B cell (primary cell): ENCODE measurements at regions not wholly inside any gene's neighbourhood (a gene's known extent, or its start where the extent isn't known, plus 50 kb on each side); places are given as distances from the start of the nearest gene placed in this dataset.

Experiments
- ATAC-seq: fragments of 200-7000 bp; cut with Tn5 transposase; one replicate; pipeline ENCODE4 v1.10.0; 2021; ENCODE audit warnings: low read depth, mild to moderate bottlenecking, moderate number of reproducible peaks, moderate library complexity
- CTCF ChIA-PET: fragments of 350-600 bp; sonication (Branson Sonifier 250); formaldehyde crosslinking; loops from one replicate; lab custom pipeline; 2021; ENCODE audit warnings: antibody characterized with exemption, inconsistent platforms; lab: Charles Lee
- POLR2A ChIA-PET: fragments of 350-600 bp; sonication (Branson Sonifier 250); formaldehyde crosslinking; loops from one replicate; lab custom pipeline; 2021; ENCODE audit warnings: antibody characterized with exemption; lab: Charles Lee
- DNase-seq: peaks from one replicate; pipeline ENCODE4 v3.0.0; 2013
- H2AFZ ChIP-seq: 2 replicates; pipeline ENCODE4 v1.6.1; 2012; ENCODE audit warnings: mild to moderate bottlenecking, low read depth, low read length; ENCODE audit not compliant: insufficient read depth, poor library complexity, severe bottlenecking
- H3K27ac ChIP-seq, 2 donors: 1 replicate in 1 of 2; 2 replicates in 1 of 2; pipeline ENCODE4 v1.5.1; 2012 to 2013; ENCODE audit warnings: low read length in 2 of 2, mild to moderate bottlenecking in 2 of 2, moderate library complexity in 1 of 2
- H3K27me3 ChIP-seq, 4 experiments: fragments of 200-600 bp in 1 of 4; sonication (generic) in 1 of 4; replicated peaks in 1 of 4; 1 replicate in 2 of 4; 2 replicates in 2 of 4; pipeline versions ENCODE4 v1.6.1 to v1.7.0; 2013 to 2016; ENCODE audit warnings: low read length in 3 of 4, mild to moderate bottlenecking in 2 of 4, mixed read lengths in 1 of 4, moderate library complexity in 1 of 4; ENCODE audit not compliant: insufficient read depth in 4 of 4, control insufficient read depth in 3 of 4; ENCODE audit errors: control extremely low read depth in 1 of 4
- H3K36me3 ChIP-seq, 2 experiments: replicated peaks in 1 of 2; 1 replicate in 1 of 2; 2 replicates in 1 of 2; pipeline versions ENCODE4 v1.6.1 to v1.7.1; 2013; ENCODE audit warnings: low read length in 1 of 2; ENCODE audit not compliant: insufficient read depth in 2 of 2, control insufficient read depth in 1 of 2; ENCODE audit errors: control extremely low read depth in 1 of 2, extremely low read depth in 1 of 2
- H3K4me1 ChIP-seq, 2 donors: fragments of 200-600 bp in 1 of 2; sonication (generic) in 1 of 2; 1 replicate in 1 of 2; 2 replicates in 1 of 2; pipeline versions ENCODE4 v1.5.1 to v1.6.1; 2013 to 2017; ENCODE audit warnings: low read length in 2 of 2; ENCODE audit not compliant: control insufficient read depth in 2 of 2, insufficient read depth in 2 of 2
- H3K4me2 ChIP-seq: replicated peaks from 2 replicates; pipeline ENCODE3; 2012; ENCODE audit warnings: mild to moderate bottlenecking, low read depth, low read length; ENCODE audit not compliant: poor library complexity, severe bottlenecking
- H3K4me3 ChIP-seq, 5 experiments: fragments of 200-600 bp in 1 of 5; sonication (generic) in 1 of 5; 1 replicate in 3 of 5; 2 replicates in 2 of 5; pipeline versions ENCODE4 v1.5.1 to v1.7.0; 2011 to 2016; ENCODE audit warnings: low read length in 4 of 5, mild to moderate bottlenecking in 4 of 5, low read depth in 2 of 5, control low read depth in 1 of 5, moderate library complexity in 1 of 5; ENCODE audit not compliant: insufficient read depth in 1 of 5; ENCODE audit errors: control extremely low read depth in 1 of 5, extremely low read depth in 1 of 5
- H3K79me2 ChIP-seq: fragments of 200-600 bp; sonication (generic); one replicate; pipeline ENCODE4 v1.6.0; 2016; ENCODE audit warnings: low read length; ENCODE audit not compliant: control insufficient read depth, insufficient read depth
- H3K9ac ChIP-seq: fragments of 200-600 bp; sonication (generic); 2 replicates; pipeline ENCODE4 v1.6.1; 2017; ENCODE audit warnings: mild to moderate bottlenecking, low read length, moderate library complexity
- H3K9me3 ChIP-seq, 3 donors: one replicate each; pipeline versions ENCODE4 v1.6.1 to v1.7.1; 2013; ENCODE audit warnings: low read length in 2 of 3; ENCODE audit not compliant: control insufficient read depth in 2 of 3, insufficient read depth in 1 of 3; ENCODE audit errors: control extremely low read depth in 1 of 3
- H4K20me1 ChIP-seq: 2 replicates; pipeline ENCODE4 v1.6.0; 2012; ENCODE audit warnings: mild to moderate bottlenecking, low read length; ENCODE audit not compliant: insufficient read depth, control insufficient read depth, poor library complexity, severe bottlenecking
- H3K27ac Mint-ChIP-seq: one replicate; pipeline ENCODE4 v1.8.0; 2021; ENCODE audit warnings: mixed read lengths
- H3K27me3 Mint-ChIP-seq: one replicate; pipeline ENCODE4 v1.8.0; 2021; ENCODE audit warnings: mixed read lengths
- H3K4me1 Mint-ChIP-seq: one replicate; pipeline ENCODE4 v1.8.0; 2021; ENCODE audit warnings: mixed read lengths
- H3K4me3 Mint-ChIP-seq: one replicate; pipeline ENCODE4 v1.8.0; 2021; ENCODE audit warnings: mixed read lengths
- H3K9me3 Mint-ChIP-seq: one replicate; pipeline ENCODE4 v1.8.0; 2022; ENCODE audit warnings: mixed read lengths; ENCODE audit not compliant: insufficient read depth
- CTCF ChIP-seq: fragments of 200-600 bp; IDR thresholded peaks from one replicate; pipeline ENCODE4 v1.8.0; 2022; ENCODE audit warnings: antibody characterized with exemption, mild to moderate bottlenecking
- EZH2 ChIP-seq: IDR thresholded peaks from 2 replicates; pipeline ENCODE4 v1.6.1; 2012; ENCODE audit warnings: borderline replicate concordance, low read depth, mild to moderate bottlenecking, moderate library complexity, low read length; ENCODE audit not compliant: insufficient read depth, poor library complexity, severe bottlenecking
- WGBS: methylation state at CpG from one replicate; pipeline ENCODE4 v1.1.5; 2013; ENCODE audit warnings: missing lambda C conversion rate; ENCODE audit not compliant: insufficient coverage; 5-methylcytosine and 5-hydroxymethylcytosine counted together
- intact Hi-C: fragments of 100-400 bp; cut with micrococcal nuclease; formaldehyde crosslinking; loops from one replicate; pipeline ENCODE4 v1.10.0; 2022

GRCh38 chr7:88452646-88453045, 146.0 kb upstream of the STEAP4 start:
- Histone ChIP-seq H3K9me3 (no peaks in the 10 kb centered on the region), H3K9ac (no peak overlapping the region), H3K4me2 (no peak overlapping the region), H3K36me3 (no peaks in the 10 kb centered on the region), H3K79me2 (no peaks in the 10 kb centered on the region), H3K27ac (no peak overlapping the region), H3K27me3 (no peaks in the 10 kb centered on the region), H4K20me1 (no peaks in the 10 kb centered on the region), H3K4me1 (no peaks in the 10 kb centered on the region), H3K4me3 (no peak overlapping the region), H2AFZ (no peak overlapping the region)
- 60% methylated on average over 1 of the region's 3 CpGs for WGBS
- CTCF ChIA-PET = no interaction called here
- Mint-ChIP-seq H3K27ac (no peak overlapping the region), H3K27me3 (no peaks in the 10 kb centered on the region), H3K9me3 (no peaks in the 10 kb centered on the region), H3K4me1 (no peaks in the 10 kb centered on the region), H3K4me3 (no peak overlapping the region)
- no peak for TF ChIP-seq EZH2
- no peak for TF ChIP-seq CTCF
- intact Hi-C loops = no loop called here
- no peak for DNase-seq
- POLR2A ChIA-PET = no interaction called here
- ATAC-seq = no peak

DNA sequence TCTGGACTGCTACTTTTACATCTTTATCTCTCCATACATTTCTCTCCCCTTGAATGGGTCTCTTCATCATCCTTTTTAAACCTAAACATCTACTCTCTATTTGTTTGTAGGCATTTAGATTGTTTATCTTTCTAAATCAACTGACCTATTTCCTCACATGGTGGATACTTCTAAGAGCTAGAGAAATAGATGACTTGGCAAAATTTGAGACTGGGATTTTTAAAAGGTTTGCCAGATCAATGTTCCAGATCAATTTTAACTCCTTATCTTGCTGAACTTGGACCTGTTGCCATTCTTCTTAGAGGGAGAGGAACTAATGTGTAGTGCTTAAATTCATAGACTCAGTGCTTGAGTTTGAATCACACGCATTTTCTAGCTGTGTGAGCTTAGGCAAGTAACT, 144.2 kb upstream of the STEAP4 start:
- Mint-ChIP-seq H3K4me3 (no peak overlapping the region), H3K27me3 (no peaks in the 10 kb centered on the region), H3K9me3 (no peaks in the 10 kb centered on the region), H3K27ac (no peak overlapping the region), H3K4me1 (no peaks in the 10 kb centered on the region)
- H3K79me2 ChIP-seq = no peaks in the 10 kb centered on the region
- no peaks in the 10 kb centered on the region for H3K4me1 ChIP-seq
- WGBS = 100% methylated on average over 1 of the region's 1 CpG
- no peaks in the 10 kb centered on the region for H3K27me3 ChIP-seq
- no peak for ATAC-seq
- H3K9ac ChIP-seq = no peak overlapping the region
- H3K27ac ChIP-seq = no peak overlapping the region
- H4K20me1 ChIP-seq = no peaks in the 10 kb centered on the region
- H2AFZ ChIP-seq = no peak overlapping the region
- no peak overlapping the region for H3K4me3 ChIP-seq
- ChIA-PET CTCF (no interaction called here), POLR2A (no interaction called here)
- H3K9me3 ChIP-seq = no peaks in the 10 kb centered on the region
- no peak for TF ChIP-seq EZH2
- TF ChIP-seq CTCF = no peak
- no peaks in the 10 kb centered on the region for H3K36me3 ChIP-seq
- H3K4me2 ChIP-seq = no peak overlapping the region
- no peak for DNase-seq
- intact Hi-C loops = no loop called here
